ENCODE measurements at regions not wholly inside any gene's neighbourhood (a gene's known extent, or its start where the extent isn't known, plus 50 kb on each side); places are given as distances from the start of the nearest gene placed in this dataset.

DNA sequence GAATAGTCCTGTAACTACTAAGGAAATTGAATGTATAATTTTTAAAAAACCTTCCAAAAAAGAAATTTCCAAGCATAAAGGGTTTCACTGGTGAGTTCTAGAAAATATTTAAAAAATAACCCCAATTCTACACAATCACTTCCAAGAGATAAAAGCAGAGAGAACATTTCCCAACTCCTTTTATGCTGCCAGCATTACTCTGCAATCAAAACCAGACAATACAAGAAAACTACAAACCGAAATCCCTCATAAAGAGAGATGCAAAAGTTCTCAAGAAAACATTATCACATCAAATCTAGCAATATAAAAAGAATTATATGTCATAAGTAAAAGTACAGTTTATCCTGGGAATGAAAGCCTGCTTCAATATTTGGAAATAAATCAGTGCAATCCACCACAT is 84.8 kb downstream of the OAT start:
- no peak for TF ChIP-seq CTCF (conservative IDR thresholded peaks at IDR 0.05)
- H3K36me3 Mint-ChIP-seq (ENCODE audit: low read depth) = no peaks in the 10 kb centered on the region
- peaks cover 10% of the 10 kb centered on the region for H3K9me3 Mint-ChIP-seq
- WGBS, 2 experiments (ENCODE audit: insufficient coverage in 1 of 2, insufficient read length in 1 of 2) = 83% methylated on average over 1 of the region's 1 CpG; no CpG with 5 or more reads in 1 of the 2 experiments
- H3K4me1 ChIP-seq (ENCODE audit: control insufficient read depth, insufficient read depth, low read length) = no peaks in the 10 kb centered on the region
- DNase-seq = no peak
- H3K36me3 ChIP-seq (ENCODE audit: control insufficient read depth, insufficient read depth, low read length) = no peaks in the 10 kb centered on the region
- H3K27ac Mint-ChIP-seq = no peak overlapping the region
- H3K9ac ChIP-seq (ENCODE audit: extremely low read depth, low read length, poor library complexity, severe bottlenecking) = no peak overlapping the region
- H3K4me3 ChIP-seq (ENCODE audit: low read length) = no peak overlapping the region
- H3K4me3 Mint-ChIP-seq = no peak overlapping the region
- no peak overlapping the region for H3K27ac ChIP-seq (ENCODE audit: low read depth, low read length)
- no peaks in the 10 kb centered on the region for H3K27me3 ChIP-seq (ENCODE audit: control insufficient read depth, insufficient read depth, low read length, poor library complexity, severe bottlenecking)
- no peaks in the 10 kb centered on the region for H3K4me1 Mint-ChIP-seq
- H3K27me3 Mint-ChIP-seq (ENCODE audit: insufficient read depth) = peaks cover 14% of the 10 kb centered on the region
- no peaks in the 10 kb centered on the region for H3K9me3 ChIP-seq (ENCODE audit: control insufficient read depth, low read length)

GRCh38 chr10:124332426-124332825 is 86.3 kb downstream of the OAT start:
- Histone ChIP-seq H3K9ac (ENCODE audit: extremely low read depth, low read length, poor library complexity, severe bottlenecking) (no peak overlapping the region), H3K27ac (ENCODE audit: low read depth, low read length) (no peak overlapping the region), H3K4me1 (ENCODE audit: control insufficient read depth, insufficient read depth, low read length) (no peaks in the 10 kb centered on the region), H3K36me3 (ENCODE audit: control insufficient read depth, insufficient read depth, low read length) (no peaks in the 10 kb centered on the region), H3K9me3 (ENCODE audit: control insufficient read depth, low read length) (no peaks in the 10 kb centered on the region), H3K27me3 (ENCODE audit: control insufficient read depth, insufficient read depth, low read length, poor library complexity, severe bottlenecking) (no peaks in the 10 kb centered on the region), H3K4me3 (ENCODE audit: low read length) (no peak overlapping the region)
- DNase-seq = no peak
- Mint-ChIP-seq H3K36me3 (ENCODE audit: low read depth) (no peaks in the 10 kb centered on the region), H3K27ac (no peak overlapping the region), H3K4me1 (no peaks in the 10 kb centered on the region), H3K4me3 (no peak overlapping the region), H3K27me3 (ENCODE audit: insufficient read depth) (peaks cover 16% of the 10 kb centered on the region), H3K9me3 (peaks cover 10% of the 10 kb centered on the region)
- no peak for TF ChIP-seq CTCF (conservative IDR thresholded peaks at IDR 0.05)
- 67 to 100% methylated on average over 1 of the region's 1 CpG for WGBS, 2 experiments (ENCODE audit: insufficient coverage in 1 of 2, insufficient read length in 1 of 2)

- no peak for TF ChIP-seq CTCF (conservative IDR thresholded peaks at IDR 0.05)
- H3K27me3 Mint-ChIP-seq (ENCODE audit: insufficient read depth) = peaks cover 20% of the 10 kb centered on the region
- no peaks in the 10 kb centered on the region for H3K4me1 Mint-ChIP-seq
- no peaks in the 10 kb centered on the region for H3K36me3 Mint-ChIP-seq (ENCODE audit: low read depth)
- Histone ChIP-seq H3K36me3 (ENCODE audit: control insufficient read depth, insufficient read depth, low read length) (no peaks in the 10 kb centered on the region), H3K27me3 (ENCODE audit: control insufficient read depth, insufficient read depth, low read length, poor library complexity, severe bottlenecking) (no peaks in the 10 kb centered on the region), H3K4me3 (ENCODE audit: low read length) (no peak overlapping the region), H3K4me1 (ENCODE audit: control insufficient read depth, insufficient read depth, low read length) (no peaks in the 10 kb centered on the region), H3K27ac (ENCODE audit: low read depth, low read length) (no peak overlapping the region), H3K9ac (ENCODE audit: extremely low read depth, low read length, poor library complexity, severe bottlenecking) (no peak overlapping the region), H3K9me3 (ENCODE audit: control insufficient read depth, low read length) (no peaks in the 10 kb centered on the region)
- 85 to 86% methylated on average over 5 of the region's 5 CpGs for WGBS, 2 experiments (ENCODE audit: insufficient coverage in 1 of 2, insufficient read length in 1 of 2)
- peak; percentile 11 for DNase-seq
- H3K27ac Mint-ChIP-seq = no peak overlapping the region
- no peak overlapping the region for H3K4me3 Mint-ChIP-seq
- peaks cover 10% of the 10 kb centered on the region for H3K9me3 Mint-ChIP-seq
These were observed 88.8 kb downstream of the OAT start for GRCh38 chr10:124329941-124330340.
